ENCODE measurements at regions not wholly inside any gene's neighbourhood (a gene's known extent, or its start where the extent isn't known, plus 50 kb on each side); places are given as distances from the start of the nearest gene placed in this dataset.

DNA sequence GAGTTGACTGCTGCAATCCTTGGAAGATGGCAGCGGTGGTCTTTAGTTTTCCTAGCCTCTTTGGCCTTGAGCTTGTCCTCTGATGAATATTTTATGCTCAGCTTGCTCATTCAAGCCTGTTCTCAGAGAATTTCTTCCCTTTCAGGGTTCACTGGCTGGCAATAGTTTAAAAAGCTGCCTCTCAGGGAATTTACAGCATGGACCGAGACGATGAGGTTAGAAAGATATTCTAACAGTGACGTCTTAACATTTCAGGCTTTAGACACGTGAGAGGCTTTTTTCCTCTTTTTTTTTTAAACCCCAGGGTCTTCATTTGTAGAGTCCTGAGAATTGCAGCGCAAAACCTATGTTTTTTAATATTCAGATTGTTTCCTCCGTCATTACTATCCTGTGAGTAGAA lies 120.3 kb upstream of the CLSTN2 start (continued):
- TF ChIP-seq, protein P1, sequence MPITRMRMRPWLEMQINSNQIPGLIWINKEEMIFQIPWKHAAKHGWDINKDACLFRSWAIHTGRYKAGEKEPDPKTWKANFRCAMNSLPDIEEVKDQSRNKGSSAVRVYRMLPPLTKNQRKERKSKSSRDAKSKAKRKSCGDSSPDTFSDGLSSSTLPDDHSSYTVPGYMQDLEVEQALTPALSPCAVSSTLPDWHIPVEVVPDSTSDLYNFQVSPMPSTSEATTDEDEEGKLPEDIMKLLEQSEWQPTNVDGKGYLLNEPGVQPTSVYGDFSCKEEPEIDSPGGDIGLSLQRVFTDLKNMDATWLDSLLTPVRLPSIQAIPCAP (CRISPR knock-in tag; IDR thresholded peaks at IDR 0.05), result no peak

DNA sequence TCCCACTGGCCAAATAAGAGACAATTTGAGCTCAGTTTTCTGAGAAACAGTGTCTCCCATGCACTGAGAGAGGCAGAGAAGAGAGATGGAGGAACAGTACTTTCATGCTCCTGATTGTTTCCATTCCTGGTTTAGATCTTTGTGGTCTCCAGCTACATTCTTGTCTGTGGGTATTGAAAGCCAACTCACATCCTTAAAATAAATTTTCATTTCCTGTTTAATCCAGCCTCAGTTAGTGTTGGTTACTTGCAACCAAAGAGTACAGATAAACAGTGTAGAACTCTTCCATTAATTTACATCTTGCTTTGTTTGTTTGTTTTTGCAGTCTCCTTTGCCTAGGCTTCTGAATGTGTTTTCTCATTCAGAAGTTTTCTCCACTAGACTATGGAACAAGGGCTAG lies 123.7 kb upstream of the CLSTN2 start:
- Mint-ChIP-seq H3K27me3 (ENCODE audit: low read depth) (no peaks in the 10 kb centered on the region), H3K9me3 (peaks cover 4% of the 10 kb centered on the region; the same call in 1 of the 2 replicates)
- POLR2A ChIA-PET, result no interaction called here

DNA sequence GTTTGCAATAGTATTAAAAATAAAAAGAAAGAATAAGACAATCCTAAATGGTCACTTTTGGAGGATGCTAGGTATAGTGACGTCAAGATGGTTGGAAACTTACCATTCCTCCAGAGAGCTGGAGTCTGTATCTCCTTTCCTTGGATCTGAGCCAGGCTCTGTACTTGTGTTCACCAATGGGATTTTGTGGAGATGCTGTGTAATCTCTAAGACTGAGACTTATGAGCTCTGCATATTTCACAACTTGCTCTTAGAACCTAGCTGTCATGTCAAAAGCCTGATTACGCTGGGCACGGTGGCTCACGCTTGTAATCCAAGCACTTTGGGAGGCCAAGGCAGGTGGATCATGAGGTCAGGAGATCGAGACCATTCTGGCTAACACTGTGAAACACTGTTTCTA lies 126.8 kb upstream of the CLSTN2 start:
- peaks cover 8% of the 10 kb centered on the region; the same call in 1 of the 2 replicates for H3K9me3 Mint-ChIP-seq
- H3K27me3 Mint-ChIP-seq (ENCODE audit: low read depth), result no peaks in the 10 kb centered on the region
- CTCF ChIA-PET, result no interaction called here
- H3K27ac Mint-ChIP-seq, result no peak overlapping the region
- no peaks in the 10 kb centered on the region for H3K36me3 Mint-ChIP-seq
- H3K4me3 Mint-ChIP-seq, result no peak overlapping the region
- DNase-seq (ENCODE audit: low spot score) (no peak), ATAC-seq (no peak)
- POLR2A ChIA-PET, result no interaction called here
- H3K4me1 Mint-ChIP-seq, result peaks cover 7% of the 10 kb centered on the region
- no peak for TF ChIP-seq ETV6 (CRISPR knock-in tag; IDR thresholded peaks at IDR 0.05)
- TF ChIP-seq GTF2I (CRISPR knock-in tag; conservative IDR thresholded peaks at IDR 0.05), result no peak
- TF ChIP-seq, protein P2, sequence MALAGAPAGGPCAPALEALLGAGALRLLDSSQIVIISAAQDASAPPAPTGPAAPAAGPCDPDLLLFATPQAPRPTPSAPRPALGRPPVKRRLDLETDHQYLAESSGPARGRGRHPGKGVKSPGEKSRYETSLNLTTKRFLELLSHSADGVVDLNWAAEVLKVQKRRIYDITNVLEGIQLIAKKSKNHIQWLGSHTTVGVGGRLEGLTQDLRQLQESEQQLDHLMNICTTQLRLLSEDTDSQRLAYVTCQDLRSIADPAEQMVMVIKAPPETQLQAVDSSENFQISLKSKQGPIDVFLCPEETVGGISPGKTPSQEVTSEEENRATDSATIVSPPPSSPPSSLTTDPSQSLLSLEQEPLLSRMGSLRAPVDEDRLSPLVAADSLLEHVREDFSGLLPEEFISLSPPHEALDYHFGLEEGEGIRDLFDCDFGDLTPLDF (CRISPR knock-in tag; IDR thresholded peaks at IDR 0.05), result no peak
- TF ChIP-seq ZNF317 (CRISPR knock-in tag; IDR thresholded peaks at IDR 0.05; ENCODE audit: borderline replicate concordance, low read depth), result no peak
- TF ChIP-seq, protein P3, sequence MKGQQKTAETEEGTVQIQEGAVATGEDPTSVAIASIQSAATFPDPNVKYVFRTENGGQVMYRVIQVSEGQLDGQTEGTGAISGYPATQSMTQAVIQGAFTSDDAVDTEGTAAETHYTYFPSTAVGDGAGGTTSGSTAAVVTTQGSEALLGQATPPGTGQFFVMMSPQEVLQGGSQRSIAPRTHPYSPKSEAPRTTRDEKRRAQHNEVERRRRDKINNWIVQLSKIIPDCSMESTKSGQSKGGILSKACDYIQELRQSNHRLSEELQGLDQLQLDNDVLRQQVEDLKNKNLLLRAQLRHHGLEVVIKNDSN (CRISPR knock-in tag; IDR thresholded peaks at IDR 0.05), result no peak
- TF ChIP-seq ZNF263 (CRISPR knock-in tag; IDR thresholded peaks at IDR 0.05; ENCODE audit: low read depth), result no peak
- no peak for TF ChIP-seq ATF1 (CRISPR knock-in tag; IDR thresholded peaks at IDR 0.05)
- no peak for TF ChIP-seq GRHL2 (CRISPR knock-in tag; IDR thresholded peaks at IDR 0.05; ENCODE audit: insufficient replicate concordance, severe bottlenecking)
- no peak for TF ChIP-seq ZNF121 (CRISPR knock-in tag; IDR thresholded peaks at IDR 0.05)

More for the DNA sequence above, 123.7 kb upstream of the CLSTN2 start:
- TF ChIP-seq ZNF423 (CRISPR knock-in tag; IDR thresholded peaks at IDR 0.05) (no peak), TP53 (CRISPR knock-in tag; IDR thresholded peaks at IDR 0.05) (no peak), ZBTB21 (CRISPR knock-in tag; IDR thresholded peaks at IDR 0.05; ENCODE audit: borderline replicate concordance) (no peak), FOXK1 (CRISPR knock-in tag; IDR thresholded peaks at IDR 0.05) (no peak), EMX1 (CRISPR knock-in tag; IDR thresholded peaks at IDR 0.05) (no peak)
- TF ChIP-seq, protein P4, sequence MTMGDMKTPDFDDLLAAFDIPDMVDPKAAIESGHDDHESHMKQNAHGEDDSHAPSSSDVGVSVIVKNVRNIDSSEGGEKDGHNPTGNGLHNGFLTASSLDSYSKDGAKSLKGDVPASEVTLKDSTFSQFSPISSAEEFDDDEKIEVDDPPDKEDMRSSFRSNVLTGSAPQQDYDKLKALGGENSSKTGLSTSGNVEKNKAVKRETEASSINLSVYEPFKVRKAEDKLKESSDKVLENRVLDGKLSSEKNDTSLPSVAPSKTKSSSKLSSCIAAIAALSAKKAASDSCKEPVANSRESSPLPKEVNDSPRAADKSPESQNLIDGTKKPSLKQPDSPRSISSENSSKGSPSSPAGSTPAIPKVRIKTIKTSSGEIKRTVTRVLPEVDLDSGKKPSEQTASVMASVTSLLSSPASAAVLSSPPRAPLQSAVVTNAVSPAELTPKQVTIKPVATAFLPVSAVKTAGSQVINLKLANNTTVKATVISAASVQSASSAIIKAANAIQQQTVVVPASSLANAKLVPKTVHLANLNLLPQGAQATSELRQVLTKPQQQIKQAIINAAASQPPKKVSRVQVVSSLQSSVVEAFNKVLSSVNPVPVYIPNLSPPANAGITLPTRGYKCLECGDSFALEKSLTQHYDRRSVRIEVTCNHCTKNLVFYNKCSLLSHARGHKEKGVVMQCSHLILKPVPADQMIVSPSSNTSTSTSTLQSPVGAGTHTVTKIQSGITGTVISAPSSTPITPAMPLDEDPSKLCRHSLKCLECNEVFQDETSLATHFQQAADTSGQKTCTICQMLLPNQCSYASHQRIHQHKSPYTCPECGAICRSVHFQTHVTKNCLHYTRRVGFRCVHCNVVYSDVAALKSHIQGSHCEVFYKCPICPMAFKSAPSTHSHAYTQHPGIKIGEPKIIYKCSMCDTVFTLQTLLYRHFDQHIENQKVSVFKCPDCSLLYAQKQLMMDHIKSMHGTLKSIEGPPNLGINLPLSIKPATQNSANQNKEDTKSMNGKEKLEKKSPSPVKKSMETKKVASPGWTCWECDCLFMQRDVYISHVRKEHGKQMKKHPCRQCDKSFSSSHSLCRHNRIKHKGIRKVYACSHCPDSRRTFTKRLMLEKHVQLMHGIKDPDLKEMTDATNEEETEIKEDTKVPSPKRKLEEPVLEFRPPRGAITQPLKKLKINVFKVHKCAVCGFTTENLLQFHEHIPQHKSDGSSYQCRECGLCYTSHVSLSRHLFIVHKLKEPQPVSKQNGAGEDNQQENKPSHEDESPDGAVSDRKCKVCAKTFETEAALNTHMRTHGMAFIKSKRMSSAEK (CRISPR knock-in tag; IDR thresholded peaks at IDR 0.05; ENCODE audit: borderline replicate concordance), result no peak
- TF ChIP-seq, protein P5, sequence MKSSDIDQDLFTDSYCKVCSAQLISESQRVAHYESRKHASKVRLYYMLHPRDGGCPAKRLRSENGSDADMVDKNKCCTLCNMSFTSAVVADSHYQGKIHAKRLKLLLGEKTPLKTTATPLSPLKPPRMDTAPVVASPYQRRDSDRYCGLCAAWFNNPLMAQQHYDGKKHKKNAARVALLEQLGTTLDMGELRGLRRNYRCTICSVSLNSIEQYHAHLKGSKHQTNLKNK (CRISPR knock-in tag; IDR thresholded peaks at IDR 0.05), result no peak
- TF ChIP-seq, protein P6, sequence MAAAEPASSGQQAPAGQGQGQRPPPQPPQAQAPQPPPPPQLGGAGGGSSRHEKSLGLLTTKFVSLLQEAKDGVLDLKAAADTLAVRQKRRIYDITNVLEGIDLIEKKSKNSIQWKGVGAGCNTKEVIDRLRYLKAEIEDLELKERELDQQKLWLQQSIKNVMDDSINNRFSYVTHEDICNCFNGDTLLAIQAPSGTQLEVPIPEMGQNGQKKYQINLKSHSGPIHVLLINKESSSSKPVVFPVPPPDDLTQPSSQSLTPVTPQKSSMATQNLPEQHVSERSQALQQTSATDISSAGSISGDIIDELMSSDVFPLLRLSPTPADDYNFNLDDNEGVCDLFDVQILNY (CRISPR knock-in tag; IDR thresholded peaks at IDR 0.05), result no peak
- TF ChIP-seq, protein P7, sequence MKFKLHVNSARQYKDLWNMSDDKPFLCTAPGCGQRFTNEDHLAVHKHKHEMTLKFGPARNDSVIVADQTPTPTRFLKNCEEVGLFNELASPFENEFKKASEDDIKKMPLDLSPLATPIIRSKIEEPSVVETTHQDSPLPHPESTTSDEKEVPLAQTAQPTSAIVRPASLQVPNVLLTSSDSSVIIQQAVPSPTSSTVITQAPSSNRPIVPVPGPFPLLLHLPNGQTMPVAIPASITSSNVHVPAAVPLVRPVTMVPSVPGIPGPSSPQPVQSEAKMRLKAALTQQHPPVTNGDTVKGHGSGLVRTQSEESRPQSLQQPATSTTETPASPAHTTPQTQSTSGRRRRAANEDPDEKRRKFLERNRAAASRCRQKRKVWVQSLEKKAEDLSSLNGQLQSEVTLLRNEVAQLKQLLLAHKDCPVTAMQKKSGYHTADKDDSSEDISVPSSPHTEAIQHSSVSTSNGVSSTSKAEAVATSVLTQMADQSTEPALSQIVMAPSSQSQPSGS (CRISPR knock-in tag; IDR thresholded peaks at IDR 0.05; ENCODE audit: borderline replicate concordance, low read depth), result no peak
- TF ChIP-seq, protein P8, sequence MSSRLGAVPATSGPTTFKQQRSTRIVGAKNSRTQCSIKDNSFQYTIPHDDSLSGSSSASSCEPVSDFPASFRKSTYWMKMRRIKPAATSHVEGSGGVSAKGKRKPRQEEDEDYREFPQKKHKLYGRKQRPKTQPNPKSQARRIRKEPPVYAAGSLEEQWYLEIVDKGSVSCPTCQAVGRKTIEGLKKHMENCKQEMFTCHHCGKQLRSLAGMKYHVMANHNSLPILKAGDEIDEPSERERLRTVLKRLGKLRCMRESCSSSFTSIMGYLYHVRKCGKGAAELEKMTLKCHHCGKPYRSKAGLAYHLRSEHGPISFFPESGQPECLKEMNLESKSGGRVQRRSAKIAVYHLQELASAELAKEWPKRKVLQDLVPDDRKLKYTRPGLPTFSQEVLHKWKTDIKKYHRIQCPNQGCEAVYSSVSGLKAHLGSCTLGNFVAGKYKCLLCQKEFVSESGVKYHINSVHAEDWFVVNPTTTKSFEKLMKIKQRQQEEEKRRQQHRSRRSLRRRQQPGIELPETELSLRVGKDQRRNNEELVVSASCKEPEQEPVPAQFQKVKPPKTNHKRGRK (CRISPR knock-in tag; IDR thresholded peaks at IDR 0.05; ENCODE audit: borderline replicate concordance), result no peak
- H3K4me1 Mint-ChIP-seq, result peaks cover 13% of the 10 kb centered on the region
- CTCF ChIA-PET, result no interaction called here
- DNase-seq (ENCODE audit: low spot score), result no peak
- H3K27ac Mint-ChIP-seq, result no peak overlapping the region
- no peaks in the 10 kb centered on the region for H3K36me3 Mint-ChIP-seq
- no peak overlapping the region for H3K4me3 Mint-ChIP-seq
- no peak for ATAC-seq

Data from WTC11 (cell line).